Lung (tissue), 11 donors: ENCODE measurements at regions not wholly inside any gene's neighbourhood (a gene's known extent, or its start where the extent isn't known, plus 50 kb on each side); places are given as distances from the start of the nearest gene placed in this dataset.

Experiments used
- ATAC-seq: fragments of 200-7000 bp; cut with Tn5 transposase; one replicate; pipeline ENCODE4 v1.9.1; 2020; ENCODE audit warnings: moderate number of reproducible peaks; ENCODE audit not compliant: insufficient read depth, low FRiP score
- DNase-seq, 3 donors: peaks; one replicate each; pipeline ENCODE4 v3.0.0-alpha.2; 2013 to 2017
- H3K27ac ChIP-seq, 2 donors: one replicate each; pipeline ENCODE4 v1.5.1; 2013; ENCODE audit warnings: mild to moderate bottlenecking in 2 of 2, moderate library complexity in 2 of 2, control low read depth in 1 of 2, inconsistent platforms in 1 of 2, low read depth in 1 of 2, low read length in 1 of 2
- H3K27me3 ChIP-seq, 3 donors: one replicate each; pipeline ENCODE4 v1.5.1; 2013; ENCODE audit warnings: low read length in 2 of 3; ENCODE audit not compliant: control insufficient read depth in 3 of 3, insufficient read depth in 3 of 3
- H3K36me3 ChIP-seq, 4 donors: one replicate each; pipeline ENCODE4 v1.5.1; 2013; ENCODE audit warnings: low read length in 4 of 4, mild to moderate bottlenecking in 1 of 4, moderate library complexity in 1 of 4; ENCODE audit not compliant: control insufficient read depth in 4 of 4, insufficient read depth in 4 of 4
- H3K4me1 ChIP-seq, 5 donors: one replicate each; pipeline ENCODE4 v1.5.1; 2013; ENCODE audit warnings: low read length in 5 of 5, mild to moderate bottlenecking in 2 of 5, moderate library complexity in 1 of 5; ENCODE audit not compliant: control insufficient read depth in 5 of 5, insufficient read depth in 5 of 5
- H3K4me3 ChIP-seq: one replicate; pipeline ENCODE4 v1.5.1; 2013; ENCODE audit warnings: mild to moderate bottlenecking, control low read depth, moderate library complexity
- H3K9ac ChIP-seq, 2 donors: one replicate each; pipeline ENCODE4 v1.5.1; 2013; ENCODE audit warnings: low read length in 2 of 2, control low read depth in 1 of 2; ENCODE audit not compliant: insufficient read depth in 1 of 2
- H3K9me3 ChIP-seq, 4 donors: one replicate each; pipeline ENCODE4 v1.5.1; 2013; ENCODE audit warnings: low read length in 3 of 4, mild to moderate bottlenecking in 1 of 4, moderate library complexity in 1 of 4; ENCODE audit not compliant: control insufficient read depth in 4 of 4, insufficient read depth in 3 of 4
- WGBS, 2 donors: extraction: QIAGEN DNeasy Blood & Tissue Kit; methylation state at CpG; one replicate each; pipeline ENCODE4 v1.1.7; 2013; 5-methylcytosine and 5-hydroxymethylcytosine counted together
- TF ChIP-seq, protein P1 (sequence below): IDR thresholded peaks from 2 replicates; pipeline ENCODE4 v1.5.1; 2012; ENCODE audit warnings: mild to moderate bottlenecking; ENCODE audit errors: control extremely low read depth, extremely low read depth
- donor health status: control.
- donor health status: control.
- donor health status: Bipolar disorder and iron deficiency.
- donor health status: healthy.
- donor health status: DM: yes; HTN: yes; CAD: no.

DNA sequence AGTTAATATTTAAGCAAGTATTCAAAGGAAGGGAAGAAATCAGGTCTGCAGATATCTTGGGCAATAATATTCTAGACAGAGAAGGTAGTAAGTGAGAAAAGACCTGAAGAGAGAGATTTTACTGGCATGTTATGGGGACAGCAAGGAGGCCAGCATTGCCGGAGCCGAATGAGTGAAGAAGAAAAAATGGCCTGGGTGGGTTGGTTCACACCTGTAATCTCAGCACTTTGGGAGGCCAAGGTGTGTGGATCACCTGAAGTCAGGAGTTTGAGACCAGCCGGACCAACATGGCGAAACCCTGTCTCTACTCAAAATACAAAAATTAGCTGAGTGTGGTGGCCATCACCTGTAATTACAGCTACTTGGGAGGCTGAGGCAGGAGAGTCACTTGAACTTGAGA, 164.7 kb downstream of the VGLL3 start:
- Histone ChIP-seq H3K9ac (no peak overlapping the region), H3K9me3 (no peaks in the 10 kb centered on the region), H3K27ac (no peak overlapping the region), H3K27me3 (no peaks in the 10 kb centered on the region), H3K4me3 (no peak overlapping the region), H3K4me1 (peaks cover 0 to 16% (median 2%) of the 10 kb centered on the region in 5 donors), H3K36me3 (no peaks in the 10 kb centered on the region)
- TF ChIP-seq, protein P1, sequence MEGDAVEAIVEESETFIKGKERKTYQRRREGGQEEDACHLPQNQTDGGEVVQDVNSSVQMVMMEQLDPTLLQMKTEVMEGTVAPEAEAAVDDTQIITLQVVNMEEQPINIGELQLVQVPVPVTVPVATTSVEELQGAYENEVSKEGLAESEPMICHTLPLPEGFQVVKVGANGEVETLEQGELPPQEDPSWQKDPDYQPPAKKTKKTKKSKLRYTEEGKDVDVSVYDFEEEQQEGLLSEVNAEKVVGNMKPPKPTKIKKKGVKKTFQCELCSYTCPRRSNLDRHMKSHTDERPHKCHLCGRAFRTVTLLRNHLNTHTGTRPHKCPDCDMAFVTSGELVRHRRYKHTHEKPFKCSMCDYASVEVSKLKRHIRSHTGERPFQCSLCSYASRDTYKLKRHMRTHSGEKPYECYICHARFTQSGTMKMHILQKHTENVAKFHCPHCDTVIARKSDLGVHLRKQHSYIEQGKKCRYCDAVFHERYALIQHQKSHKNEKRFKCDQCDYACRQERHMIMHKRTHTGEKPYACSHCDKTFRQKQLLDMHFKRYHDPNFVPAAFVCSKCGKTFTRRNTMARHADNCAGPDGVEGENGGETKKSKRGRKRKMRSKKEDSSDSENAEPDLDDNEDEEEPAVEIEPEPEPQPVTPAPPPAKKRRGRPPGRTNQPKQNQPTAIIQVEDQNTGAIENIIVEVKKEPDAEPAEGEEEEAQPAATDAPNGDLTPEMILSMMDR: no peak
- DNase-seq (no peak), ATAC-seq (no peak)
- 93 to 94% methylated on average over 4 of the region's 4 CpGs for WGBS, 2 donors

DNA sequence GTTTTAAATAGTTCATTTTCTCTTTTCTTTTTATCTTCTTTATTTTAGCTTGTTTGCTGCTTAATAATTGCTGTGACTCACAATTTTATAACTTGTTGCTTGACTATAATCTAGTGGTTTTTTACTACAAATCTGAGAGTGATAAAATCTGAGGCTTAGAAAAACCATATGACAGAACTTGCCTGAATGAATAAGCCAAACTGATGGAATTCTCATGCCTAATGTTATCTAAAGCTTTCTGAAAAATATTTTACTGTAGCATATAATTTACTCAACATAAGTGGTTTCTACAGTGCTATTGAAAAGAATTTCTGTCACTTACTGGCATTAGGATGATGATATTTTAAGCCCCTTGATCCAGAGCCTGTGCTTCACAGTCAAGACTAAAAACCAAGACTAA, 175.1 kb downstream of the VGLL3 start:
- DNase-seq (no peak), ATAC-seq (no peak)
- Histone ChIP-seq H3K9ac (no peak overlapping the region), H3K27ac (no peak overlapping the region), H3K36me3 (no peaks in the 10 kb centered on the region), H3K4me1 (no peaks in the 10 kb centered on the region), H3K4me3 (no peak overlapping the region), H3K27me3 (no peaks in the 10 kb centered on the region), H3K9me3 (no peaks in the 10 kb centered on the region)
- TF ChIP-seq, protein P1: no peak

GRCh38 chr3:86814918-86815655, 175.9 kb downstream of the VGLL3 start:
- H3K27ac ChIP-seq: no peak overlapping the region
- no peaks in the 10 kb centered on the region for H3K36me3 ChIP-seq
- H3K9ac ChIP-seq: no peak overlapping the region
- ATAC-seq (no peak), DNase-seq (no peak)
- H3K4me1 ChIP-seq: no peaks in the 10 kb centered on the region
- H3K4me3 ChIP-seq: no peak overlapping the region
- TF ChIP-seq, protein P1: no peak
- H3K27me3 ChIP-seq: no peaks in the 10 kb centered on the region
- WGBS, 2 donors: 62 to 66% methylated on average over 4 of the region's 4 CpGs
- no peaks in the 10 kb centered on the region for H3K9me3 ChIP-seq

DNA sequence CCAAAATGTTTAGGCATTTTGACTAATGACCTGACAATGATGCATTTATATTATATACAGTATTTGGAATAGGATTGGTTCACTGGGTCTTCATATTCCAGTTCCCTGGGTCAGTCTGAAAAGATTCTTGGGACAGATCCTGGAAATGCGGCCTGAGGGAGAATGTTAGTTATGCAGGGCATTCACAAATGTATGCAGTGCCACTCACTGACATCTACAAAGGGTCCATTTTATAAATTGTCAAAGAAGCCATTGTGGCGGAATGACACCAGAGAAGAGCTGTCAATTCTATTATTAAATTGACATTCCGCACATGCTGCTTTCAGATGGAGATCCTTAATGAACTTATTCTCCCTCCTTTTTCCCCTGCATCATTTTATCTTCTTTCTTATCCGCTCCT, 176.6 kb downstream of the VGLL3 start:
- Histone ChIP-seq H3K4me1 (no peaks in the 10 kb centered on the region), H3K36me3 (no peaks in the 10 kb centered on the region), H3K4me3 (no peak overlapping the region), H3K27ac (no peak overlapping the region), H3K27me3 (no peaks in the 10 kb centered on the region), H3K9ac (no peak overlapping the region), H3K9me3 (no peaks in the 10 kb centered on the region)
- ATAC-seq (no peak), DNase-seq (no peak)
- TF ChIP-seq, protein P1: no peak
- WGBS, 2 donors: 87 to 90% methylated on average over 4 of the region's 4 CpGs
